RWPE1 (cell line): ENCODE measurements at regions not wholly inside any gene's neighbourhood (a gene's known extent, or its start where the extent isn't known, plus 50 kb on each side); places are given as distances from the start of the nearest gene placed in this dataset.

Experiments
- CTCF ChIA-PET: fragments of 350-600 bp; sonication (Branson Sonifier 250); formaldehyde crosslinking; extraction: SDS; loops from one replicate; lab custom pipeline; 2021; lab: Yijun Ruan, JAX
- POLR2A ChIA-PET: fragments of 400-600 bp; formaldehyde crosslinking; extraction: SDS; loops from one replicate; lab custom pipeline; 2020; ENCODE audit warnings: antibody characterized with exemption; ENCODE audit not compliant: low non-redundant PET; lab: Yijun Ruan, JAX
- DNase-seq: peaks from one replicate; pipeline ENCODE4 v3.0.0; 2012; ENCODE audit warnings: low spot score
- H3K27ac ChIP-seq: fragments of 450-650 bp; 2 replicates; pipeline ENCODE4 v1.5.1; 2017
- CTCF ChIP-seq: fragments of 450-650 bp; conservative IDR thresholded peaks from 2 replicates; pipeline ENCODE4 v1.5.1; 2017; ENCODE audit warnings: low read depth, mild to moderate bottlenecking

GRCh38 chr3:34035775-34036174 lies 237.3 kb downstream of the PDCD6IP start:
- no peak for TF ChIP-seq CTCF
- POLR2A ChIA-PET = no interaction called here
- DNase-seq = no peak
- no peak overlapping the region for H3K27ac ChIP-seq
- CTCF ChIA-PET = no interaction called here

GRCh38 chr3:34037260-34037659 lies 238.8 kb downstream of the PDCD6IP start:
- ChIA-PET POLR2A (no interaction called here), CTCF (no interaction called here)

DNA sequence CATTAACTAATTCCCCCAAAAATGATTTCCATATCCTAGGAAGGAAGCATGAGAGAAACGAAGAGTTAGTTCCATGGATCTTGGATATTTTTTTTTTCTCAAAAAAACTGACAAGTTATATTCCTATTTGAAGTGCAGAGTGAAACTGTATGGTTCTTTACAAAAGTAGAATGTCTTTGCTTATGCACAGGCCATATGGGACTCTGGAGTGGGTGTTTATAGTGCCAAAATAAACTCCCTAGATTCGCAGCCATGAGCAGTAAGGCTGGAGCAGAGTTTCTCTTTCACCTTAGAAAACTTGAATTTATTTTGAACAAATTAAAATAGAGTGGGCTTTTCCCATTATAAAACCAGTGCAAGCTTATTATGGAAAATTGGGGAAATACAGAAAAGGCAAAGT lies 239.7 kb downstream of the PDCD6IP start:
- POLR2A ChIA-PET = no interaction called here
- CTCF ChIA-PET = no interaction called here

More at GRCh38 chr3:34037260-34037659, 238.8 kb downstream of the PDCD6IP start:
- no peak for TF ChIP-seq CTCF
- no peak for DNase-seq
- no peak overlapping the region for H3K27ac ChIP-seq

GRCh38 chr3:34046154-34046553 lies 247.7 kb downstream of the PDCD6IP start:
- POLR2A ChIA-PET = no interaction called here
- CTCF ChIA-PET = no interaction called here
- TF ChIP-seq CTCF = no peak
- H3K27ac ChIP-seq = no peak overlapping the region
- DNase-seq = no peak

More for the DNA sequence above, 239.7 kb downstream of the PDCD6IP start:
- DNase-seq = no peak
- no peak overlapping the region for H3K27ac ChIP-seq
- TF ChIP-seq CTCF = no peak

GRCh38 chr3:34053626-34054025 lies 255.2 kb downstream of the PDCD6IP start:
- DNase-seq = no peak
- ChIA-PET POLR2A (no interaction called here), CTCF (no interaction called here)
- H3K27ac ChIP-seq = no peak overlapping the region
- no peak for TF ChIP-seq CTCF

DNA sequence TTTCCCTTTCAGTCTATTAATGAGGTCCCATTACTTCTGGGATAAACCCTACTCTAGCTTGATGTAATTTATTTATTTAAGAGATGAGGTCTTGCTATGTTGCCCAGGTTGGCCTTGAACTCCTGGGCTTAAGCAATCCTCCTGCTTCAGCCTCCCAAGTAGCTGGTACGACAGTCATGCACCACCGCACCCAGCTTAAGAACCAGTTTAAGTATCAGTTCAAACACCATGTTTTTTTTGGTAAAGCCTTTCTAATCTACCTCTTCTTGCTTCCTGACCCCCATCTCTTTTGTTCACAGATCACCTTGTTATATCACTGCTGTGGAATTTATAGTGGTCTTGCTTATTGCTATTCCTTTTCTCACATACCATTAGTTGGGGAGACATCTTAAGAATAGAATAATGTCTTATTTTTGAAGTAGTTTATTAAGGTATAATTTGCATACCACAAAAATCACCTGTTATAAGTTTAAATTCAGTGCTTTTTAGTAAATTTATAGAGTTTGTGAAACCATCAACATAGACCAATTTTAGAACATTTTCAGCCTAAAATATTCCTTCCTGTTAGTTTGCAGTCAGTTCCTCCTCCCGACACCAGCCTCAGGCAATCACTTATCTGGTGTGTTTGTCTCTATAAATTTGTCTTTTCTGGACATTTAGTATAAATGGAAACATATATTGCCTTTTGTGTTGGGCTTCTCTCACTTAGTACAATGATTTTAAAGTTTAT lies 257.9 kb downstream of the PDCD6IP start:
- no peak overlapping the region for H3K27ac ChIP-seq
- POLR2A ChIA-PET = no interaction called here
- CTCF ChIA-PET = no interaction called here

More for the DNA sequence above, 257.9 kb downstream of the PDCD6IP start:
- TF ChIP-seq CTCF = no peak
- DNase-seq = no peak
